Epithelial cell of proximal tubule (primary cell): ENCODE measurements at regions not wholly inside any gene's neighbourhood (a gene's known extent, or its start where the extent isn't known, plus 50 kb on each side); places are given as distances from the start of the nearest gene placed in this dataset.

Source experiments
- DNase-seq: peaks from one replicate; pipeline ENCODE4 v3.0.0-alpha.2; 2011; ENCODE audit warnings: low read depth
- H3K4me3 ChIP-seq: 2 replicates; pipeline ENCODE4 v1.5.1; 2011; ENCODE audit warnings: low read depth, mild to moderate bottlenecking, low read length
- CTCF ChIP-seq: conservative IDR thresholded peaks from 2 replicates; pipeline ENCODE4 v1.5.1; 2012; ENCODE audit warnings: low read depth, mild to moderate bottlenecking, low read length

- DNase-seq, result no peak
- no peak for TF ChIP-seq CTCF
These were observed 355.6 kb upstream of the GYPC start for GRCh38 chr2:126300348-126300747.

GRCh38 chr2:126302043-126302442 is 353.9 kb upstream of the GYPC start:
- no peak overlapping the region for H3K4me3 ChIP-seq
- no peak for DNase-seq
- no peak for TF ChIP-seq CTCF

More at GRCh38 chr2:126300348-126300747, 355.6 kb upstream of the GYPC start:
- H3K4me3 ChIP-seq, result no peak overlapping the region

GRCh38 chr2:126303113-126303512 is 352.8 kb upstream of the GYPC start:
- TF ChIP-seq CTCF, result no peak
- H3K4me3 ChIP-seq, result no peak overlapping the region
- DNase-seq, result no peak

- DNase-seq, result no peak
- no peak overlapping the region for H3K4me3 ChIP-seq
- no peak for TF ChIP-seq CTCF
These were observed 351.8 kb upstream of the GYPC start for GRCh38 chr2:126304154-126304553.

GRCh38 chr2:126306539-126306938 is 349.4 kb upstream of the GYPC start:
- H3K4me3 ChIP-seq, result no peak overlapping the region
- no peak for DNase-seq
- no peak for TF ChIP-seq CTCF

- TF ChIP-seq CTCF, result no peak
- H3K4me3 ChIP-seq, result no peak overlapping the region
- DNase-seq, result no peak
These were observed 348.2 kb upstream of the GYPC start for GRCh38 chr2:126307740-126308139.

- no peak for DNase-seq
- no peak overlapping the region for H3K4me3 ChIP-seq
- TF ChIP-seq CTCF, result no peak
These were observed 346.8 kb upstream of the GYPC start for GRCh38 chr2:126309185-126309584.
